Esophagus muscularis mucosa (tissue), 3 donors: ENCODE measurements at regions not wholly inside any gene's neighbourhood (a gene's known extent, or its start where the extent isn't known, plus 50 kb on each side); places are given as distances from the start of the nearest gene placed in this dataset.

ENCODE experiments used
- EP300 ChIP-seq: sonication (generic); formaldehyde crosslinking; IDR thresholded peaks from one replicate; pipeline ENCODE4 v1.6.1; 2017; ENCODE audit warnings: antibody characterized with exemption
- TF ChIP-seq, protein P1 (sequence below), 3 experiments: fragments of 200-600 bp in 2 of 3; fragments of 450-650 bp in 1 of 3; sonication (generic) in 2 of 3; IDR thresholded peaks; one replicate each; pipeline ENCODE4 v1.5.1; 2017 to 2019; ENCODE audit warnings: antibody characterized with exemption in 3 of 3, mild to moderate bottlenecking in 2 of 3, moderate library complexity in 1 of 3

DNA sequence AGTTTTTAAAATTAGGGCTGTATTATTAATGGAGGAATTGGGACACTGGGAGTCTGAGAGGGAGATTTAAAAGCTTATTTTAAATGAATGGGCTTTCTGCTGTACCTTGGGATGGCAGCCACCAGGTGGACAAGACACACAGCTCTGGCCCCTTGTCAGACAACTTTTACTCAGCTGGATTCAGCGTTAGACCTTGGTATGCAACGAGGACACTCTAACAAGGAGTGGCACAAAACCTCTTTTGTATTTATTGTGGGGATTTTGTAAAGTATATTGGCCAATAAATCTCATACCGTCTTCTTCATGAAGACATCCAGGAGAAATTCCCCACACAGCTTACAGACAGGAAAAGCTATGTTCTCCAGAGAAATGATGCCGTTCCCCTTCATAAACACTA, 105.7 kb downstream of the LCA5 start:
- TF ChIP-seq EP300, result no peak
- TF ChIP-seq, protein P1, sequence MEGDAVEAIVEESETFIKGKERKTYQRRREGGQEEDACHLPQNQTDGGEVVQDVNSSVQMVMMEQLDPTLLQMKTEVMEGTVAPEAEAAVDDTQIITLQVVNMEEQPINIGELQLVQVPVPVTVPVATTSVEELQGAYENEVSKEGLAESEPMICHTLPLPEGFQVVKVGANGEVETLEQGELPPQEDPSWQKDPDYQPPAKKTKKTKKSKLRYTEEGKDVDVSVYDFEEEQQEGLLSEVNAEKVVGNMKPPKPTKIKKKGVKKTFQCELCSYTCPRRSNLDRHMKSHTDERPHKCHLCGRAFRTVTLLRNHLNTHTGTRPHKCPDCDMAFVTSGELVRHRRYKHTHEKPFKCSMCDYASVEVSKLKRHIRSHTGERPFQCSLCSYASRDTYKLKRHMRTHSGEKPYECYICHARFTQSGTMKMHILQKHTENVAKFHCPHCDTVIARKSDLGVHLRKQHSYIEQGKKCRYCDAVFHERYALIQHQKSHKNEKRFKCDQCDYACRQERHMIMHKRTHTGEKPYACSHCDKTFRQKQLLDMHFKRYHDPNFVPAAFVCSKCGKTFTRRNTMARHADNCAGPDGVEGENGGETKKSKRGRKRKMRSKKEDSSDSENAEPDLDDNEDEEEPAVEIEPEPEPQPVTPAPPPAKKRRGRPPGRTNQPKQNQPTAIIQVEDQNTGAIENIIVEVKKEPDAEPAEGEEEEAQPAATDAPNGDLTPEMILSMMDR (IDR thresholded peaks at IDR 0.05), result peak in 1 of 3 experiments; percentile 10
